ENCODE measurements at regions not wholly inside any gene's neighbourhood (a gene's known extent, or its start where the extent isn't known, plus 50 kb on each side); places are given as distances from the start of the nearest gene placed in this dataset.

DNA sequence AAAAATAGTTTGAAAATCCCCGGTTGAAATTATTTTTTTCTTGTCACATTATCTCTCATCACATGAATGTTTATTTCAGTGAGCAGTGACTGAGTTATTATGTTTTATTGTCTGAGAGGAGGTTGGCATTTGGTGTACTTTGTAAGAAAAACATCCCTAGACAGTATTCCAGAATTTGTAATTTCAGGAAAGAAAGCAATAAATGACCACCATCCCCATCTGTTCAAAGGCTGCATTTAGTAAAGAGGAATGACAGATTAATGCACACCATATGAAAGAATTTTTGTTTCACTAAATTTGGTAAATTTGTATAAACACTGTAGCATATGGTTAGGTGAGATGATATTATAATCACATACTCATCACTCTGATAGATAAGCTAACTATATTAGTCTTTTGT lies 57.1 kb upstream of the FUT9 start:
- TF ChIP-seq EZH2phosphoT487 (IDR thresholded peaks at IDR 0.05; ENCODE audit: insufficient read depth, low read depth) (no peak), EZH2 (IDR thresholded peaks at IDR 0.05; ENCODE audit: insufficient read depth, poor library complexity, severe bottlenecking) (no peak)
